Gastrocnemius medialis (tissue), 4 donors: ENCODE measurements at regions not wholly inside any gene's neighbourhood (a gene's known extent, or its start where the extent isn't known, plus 50 kb on each side); places are given as distances from the start of the nearest gene placed in this dataset.

ENCODE experiments used
- ATAC-seq, 2 donors: fragments of 150-250 bp; one replicate each; pipeline ENCODE4 v1.9.1; 2016
- DNase-seq, 2 donors: peaks; one replicate each; pipeline ENCODE4 v3.0.0-alpha.2; 2019
- H3K27ac ChIP-seq, 4 donors: fragments of 200-600 bp; sonication (generic); 1 replicate in 1 of 4; 2 replicates in 3 of 4; pipeline ENCODE4 v1.5.1; 2016 to 2018; ENCODE audit warnings: mild to moderate bottlenecking in 2 of 4, moderate library complexity in 1 of 4
- H3K27me3 ChIP-seq, 3 donors: fragments of 200-600 bp; sonication (generic) in 2 of 3; 1 replicate in 1 of 3; 2 replicates in 2 of 3; pipeline versions ENCODE4 v1.5.1 to v1.6.0; 2016 to 2019; ENCODE audit warnings: mild to moderate bottlenecking in 1 of 3, moderate library complexity in 1 of 3
- H3K36me3 ChIP-seq, 2 donors: fragments of 200-600 bp; sonication (generic) in 1 of 2; one replicate each; pipeline ENCODE4 v1.5.1; 2017 to 2018
- H3K4me1 ChIP-seq, 2 donors: fragments of 200-600 bp; sonication (generic) in 1 of 2; one replicate each; pipeline ENCODE4 v1.5.1; 2016 to 2017; ENCODE audit warnings: mild to moderate bottlenecking in 2 of 2
- H3K4me3 ChIP-seq, 4 donors: fragments of 200-600 bp; sonication (generic) in 3 of 4; 1 replicate in 1 of 4; 2 replicates in 3 of 4; pipeline ENCODE4 v1.5.1; 2016 to 2019; ENCODE audit warnings: mild to moderate bottlenecking in 2 of 4
- H3K9me3 ChIP-seq, 3 donors: fragments of 200-600 bp; sonication (generic) in 2 of 3; 1 replicate in 1 of 3; 2 replicates in 2 of 3; pipeline ENCODE4 v1.5.1; 2016 to 2019
- CTCF ChIP-seq, 5 experiments: fragments of 450-650 bp in 3 of 5; fragments of 200-600 bp in 2 of 5; sonication (generic) in 2 of 5; IDR thresholded peaks in 4 of 5; conservative IDR thresholded peaks in 1 of 5; 1 replicate in 4 of 5; 2 replicates in 1 of 5; pipeline ENCODE4 v1.5.1; 2016 to 2019; ENCODE audit warnings: antibody characterized with exemption in 5 of 5, mild to moderate bottlenecking in 3 of 5, moderate library complexity in 3 of 5
- POLR2A ChIP-seq, 2 donors: fragments of 450-650 bp; IDR thresholded peaks; one replicate each; pipeline ENCODE4 v1.6.1; 2017; ENCODE audit warnings: antibody characterized with exemption in 2 of 2, mild to moderate bottlenecking in 2 of 2, moderate library complexity in 2 of 2
- in situ Hi-C, 4 donors: fragments of 200-750 bp; cut with MboI; loops; one replicate each; pipeline versions ENCODE4 v1.15.0 to v1.8.0; 2017; ENCODE audit warnings: low sequenced_read_pairs in 4 of 4
- intact Hi-C: fragments of 100-400 bp; cut with DNase I; formaldehyde crosslinking; loops from one replicate; pipeline ENCODE4 v1.15.1; 2023; ENCODE audit warnings: low total_unique reads

- H3K36me3 ChIP-seq, result no peaks in the 10 kb centered on the region
- DNase-seq, result peak; percentile 20 to 32
- no peaks in the 10 kb centered on the region for H3K4me1 ChIP-seq
- H3K27ac ChIP-seq, result no peak overlapping the region
- intact Hi-C loops, result no loop called here
- no peaks in the 10 kb centered on the region for H3K27me3 ChIP-seq
- no peaks in the 10 kb centered on the region for H3K9me3 ChIP-seq
- H3K4me3 ChIP-seq, result no peak overlapping the region
- TF ChIP-seq POLR2A (IDR thresholded peaks at IDR 0.05), result no peak
- TF ChIP-seq CTCF (IDR thresholded peaks at IDR 0.05 in 4 of 5, conservative IDR thresholded peaks at IDR 0.05 in 1 of 5), result peak; percentile 24 to 85 (median 62)
- in situ Hi-C loops, result no loop called here
- ATAC-seq, result peak in 1 of 2 donors; percentile 69
Measured at GRCh38 chr2:105545730-105546627, 147.1 kb upstream of the FHL2 start.

- intact Hi-C loops (no loop called here), in situ Hi-C loops (no loop called here)
Measured at GRCh38 chr2:105544591-105545377, 145.9 kb upstream of the FHL2 start.

GRCh38 chr2:105541189-105542050 lies 142.6 kb upstream of the FHL2 start:
- DNase-seq (no peak), ATAC-seq (no peak)
- H3K27ac ChIP-seq, result no peak overlapping the region
- no peak for TF ChIP-seq CTCF (IDR thresholded peaks at IDR 0.05 in 4 of 5, conservative IDR thresholded peaks at IDR 0.05 in 1 of 5)
- H3K9me3 ChIP-seq, result no peaks in the 10 kb centered on the region
- intact Hi-C loops (no loop called here), in situ Hi-C loops (no loop called here)
- no peaks in the 10 kb centered on the region for H3K4me1 ChIP-seq
- H3K4me3 ChIP-seq, result no peak overlapping the region
- H3K27me3 ChIP-seq, result no peaks in the 10 kb centered on the region
- no peaks in the 10 kb centered on the region for H3K36me3 ChIP-seq

More at GRCh38 chr2:105544591-105545377, 145.9 kb upstream of the FHL2 start:
- Histone ChIP-seq H3K36me3 (no peaks in the 10 kb centered on the region), H3K4me3 (no peak overlapping the region), H3K27ac (no peak overlapping the region), H3K9me3 (no peaks in the 10 kb centered on the region), H3K4me1 (no peaks in the 10 kb centered on the region), H3K27me3 (no peaks in the 10 kb centered on the region)
- no peak for DNase-seq
- ATAC-seq, result no peak
- TF ChIP-seq CTCF (IDR thresholded peaks at IDR 0.05 in 4 of 5, conservative IDR thresholded peaks at IDR 0.05 in 1 of 5), result no peak
- TF ChIP-seq POLR2A (IDR thresholded peaks at IDR 0.05), result no peak

- H3K9me3 ChIP-seq, result no peaks in the 10 kb centered on the region
- ATAC-seq (no peak), DNase-seq (no peak)
- H3K4me3 ChIP-seq, result no peak overlapping the region
- no peak overlapping the region for H3K27ac ChIP-seq
- no peaks in the 10 kb centered on the region for H3K36me3 ChIP-seq
- no peaks in the 10 kb centered on the region for H3K27me3 ChIP-seq
- TF ChIP-seq CTCF (IDR thresholded peaks at IDR 0.05 in 4 of 5, conservative IDR thresholded peaks at IDR 0.05 in 1 of 5) (no peak), POLR2A (IDR thresholded peaks at IDR 0.05) (no peak)
- H3K4me1 ChIP-seq, result no peaks in the 10 kb centered on the region
- in situ Hi-C loops, result no loop called here
- intact Hi-C loops, result no loop called here
Measured at GRCh38 chr2:105540642-105541041, 141.8 kb upstream of the FHL2 start.
